ENCODE measurements at regions not wholly inside any gene's neighbourhood (a gene's known extent, or its start where the extent isn't known, plus 50 kb on each side); places are given as distances from the start of the nearest gene placed in this dataset.

DNA sequence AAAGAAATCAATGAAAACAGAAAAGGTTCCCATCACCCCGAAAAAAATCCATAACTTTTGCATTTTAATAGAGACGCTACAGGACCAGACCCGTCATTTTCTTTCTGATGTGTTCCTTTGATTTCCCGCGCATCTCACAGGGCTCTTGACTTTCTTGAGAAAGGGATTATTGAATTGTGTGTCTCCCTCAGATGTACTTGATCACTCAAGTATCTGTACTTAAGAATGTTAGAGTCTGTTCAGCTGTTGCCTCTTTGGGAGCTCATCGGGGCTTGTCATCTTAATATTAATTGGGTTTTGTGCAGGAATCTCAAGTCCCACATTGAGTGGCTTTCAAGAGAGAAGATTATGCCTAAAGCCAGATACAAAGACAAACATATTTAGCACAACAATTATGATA is 606.4 kb upstream of the SALL1 start:
- TF ChIP-seq, protein P1, sequence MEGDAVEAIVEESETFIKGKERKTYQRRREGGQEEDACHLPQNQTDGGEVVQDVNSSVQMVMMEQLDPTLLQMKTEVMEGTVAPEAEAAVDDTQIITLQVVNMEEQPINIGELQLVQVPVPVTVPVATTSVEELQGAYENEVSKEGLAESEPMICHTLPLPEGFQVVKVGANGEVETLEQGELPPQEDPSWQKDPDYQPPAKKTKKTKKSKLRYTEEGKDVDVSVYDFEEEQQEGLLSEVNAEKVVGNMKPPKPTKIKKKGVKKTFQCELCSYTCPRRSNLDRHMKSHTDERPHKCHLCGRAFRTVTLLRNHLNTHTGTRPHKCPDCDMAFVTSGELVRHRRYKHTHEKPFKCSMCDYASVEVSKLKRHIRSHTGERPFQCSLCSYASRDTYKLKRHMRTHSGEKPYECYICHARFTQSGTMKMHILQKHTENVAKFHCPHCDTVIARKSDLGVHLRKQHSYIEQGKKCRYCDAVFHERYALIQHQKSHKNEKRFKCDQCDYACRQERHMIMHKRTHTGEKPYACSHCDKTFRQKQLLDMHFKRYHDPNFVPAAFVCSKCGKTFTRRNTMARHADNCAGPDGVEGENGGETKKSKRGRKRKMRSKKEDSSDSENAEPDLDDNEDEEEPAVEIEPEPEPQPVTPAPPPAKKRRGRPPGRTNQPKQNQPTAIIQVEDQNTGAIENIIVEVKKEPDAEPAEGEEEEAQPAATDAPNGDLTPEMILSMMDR (IDR thresholded peaks at IDR 0.05; ENCODE audit: poor library complexity): no peak
- TF ChIP-seq EZH2 (IDR thresholded peaks at IDR 0.05; ENCODE audit: borderline replicate concordance): no peak
